ENCODE measurements at regions not wholly inside any gene's neighbourhood (a gene's known extent, or its start where the extent isn't known, plus 50 kb on each side); places are given as distances from the start of the nearest gene placed in this dataset.

DNA sequence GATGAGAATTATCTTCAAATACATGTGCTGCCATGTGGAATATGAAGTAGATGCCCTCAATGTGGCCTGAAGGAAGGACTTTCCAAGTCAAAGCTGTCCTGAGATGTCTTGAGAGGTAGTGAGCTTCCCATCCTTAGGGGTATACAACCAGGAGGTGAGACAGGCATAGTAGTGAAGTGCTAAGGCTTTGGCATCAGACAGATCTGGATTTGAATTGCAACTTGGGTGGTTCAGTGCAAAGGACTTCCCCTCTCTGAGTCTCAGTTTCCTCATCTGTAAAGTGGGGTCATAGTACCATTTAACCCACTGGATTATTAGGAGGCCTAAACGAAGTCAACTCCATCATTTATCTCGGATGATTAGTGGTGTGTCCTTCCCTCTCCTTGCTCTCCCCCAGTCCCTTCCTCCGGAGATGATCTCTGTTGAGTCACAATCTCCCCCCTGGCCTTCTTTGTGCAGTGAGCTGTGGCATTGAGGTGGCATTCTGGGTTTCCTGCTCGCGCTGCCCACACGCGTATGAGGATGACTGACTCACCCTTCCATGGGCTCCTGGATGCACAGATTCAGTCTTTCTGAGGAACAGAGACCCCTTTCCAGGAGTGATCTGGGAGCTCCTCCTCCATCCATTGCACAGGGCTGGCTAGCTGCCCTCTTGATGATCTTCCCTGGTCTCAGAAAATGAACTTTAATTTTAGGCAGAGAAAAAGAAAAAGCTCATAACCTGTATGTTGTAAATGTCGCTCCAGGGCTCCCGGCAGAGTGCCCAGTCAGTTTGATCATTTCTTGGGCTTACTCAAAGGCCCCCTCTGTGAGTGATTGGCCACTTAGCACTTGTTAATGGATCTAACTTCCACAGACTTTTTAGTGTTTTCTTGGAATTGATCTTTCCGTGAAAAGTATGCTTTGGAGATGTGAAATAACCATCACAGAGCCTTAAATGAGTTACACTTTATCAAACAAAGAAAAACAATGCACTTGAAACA, 354.6 kb downstream of the PTPRU start:
- TF ChIP-seq, protein P1, sequence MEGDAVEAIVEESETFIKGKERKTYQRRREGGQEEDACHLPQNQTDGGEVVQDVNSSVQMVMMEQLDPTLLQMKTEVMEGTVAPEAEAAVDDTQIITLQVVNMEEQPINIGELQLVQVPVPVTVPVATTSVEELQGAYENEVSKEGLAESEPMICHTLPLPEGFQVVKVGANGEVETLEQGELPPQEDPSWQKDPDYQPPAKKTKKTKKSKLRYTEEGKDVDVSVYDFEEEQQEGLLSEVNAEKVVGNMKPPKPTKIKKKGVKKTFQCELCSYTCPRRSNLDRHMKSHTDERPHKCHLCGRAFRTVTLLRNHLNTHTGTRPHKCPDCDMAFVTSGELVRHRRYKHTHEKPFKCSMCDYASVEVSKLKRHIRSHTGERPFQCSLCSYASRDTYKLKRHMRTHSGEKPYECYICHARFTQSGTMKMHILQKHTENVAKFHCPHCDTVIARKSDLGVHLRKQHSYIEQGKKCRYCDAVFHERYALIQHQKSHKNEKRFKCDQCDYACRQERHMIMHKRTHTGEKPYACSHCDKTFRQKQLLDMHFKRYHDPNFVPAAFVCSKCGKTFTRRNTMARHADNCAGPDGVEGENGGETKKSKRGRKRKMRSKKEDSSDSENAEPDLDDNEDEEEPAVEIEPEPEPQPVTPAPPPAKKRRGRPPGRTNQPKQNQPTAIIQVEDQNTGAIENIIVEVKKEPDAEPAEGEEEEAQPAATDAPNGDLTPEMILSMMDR (IDR thresholded peaks at IDR 0.05 in 8 of 11, conservative IDR thresholded peaks at IDR 0.05 in 3 of 11) = no peak
- TF ChIP-seq POLR2A (IDR thresholded peaks at IDR 0.05) (no peak), POLR2AphosphoS5 (IDR thresholded peaks at IDR 0.05) (no peak)

Measured in spleen (tissue), 7 donors.